ENCODE measurements at regions not wholly inside any gene's neighbourhood (a gene's known extent, or its start where the extent isn't known, plus 50 kb on each side); places are given as distances from the start of the nearest gene placed in this dataset.

- no peak for DNase-seq
- intact Hi-C loops (cut with micrococcal nuclease) = no loop called here
- Histone ChIP-seq H4K20me1 (ENCODE audit: insufficient read depth, low read length) (no peaks in the 10 kb centered on the region), H3K4me1 (ENCODE audit: control insufficient read depth in 1 of 2, insufficient read depth in 2 of 2, low read length in 2 of 2) (peaks cover 0 to 3% of the 10 kb centered on the region in 2 donors), H3K27ac (ENCODE audit: low read depth in 1 of 2, low read length in 2 of 2) (no peak overlapping the region), H3K4me2 (replicated peaks; ENCODE audit: extremely low read depth, low read length, poor library complexity, severe bottlenecking) (no peak overlapping the region), H3K27me3 (ENCODE audit: control insufficient read depth in 2 of 2, insufficient read depth in 2 of 2, low read length in 2 of 2) (no peaks in the 10 kb centered on the region), H3K4me3 (replicated peaks in 1 of 3; ENCODE audit: low read depth in 2 of 3, low read length in 3 of 3) (no peak overlapping the region), H3K9me3 (replicated peaks in 1 of 2; ENCODE audit: control insufficient read depth in 1 of 2, insufficient read depth in 1 of 2, low read length in 2 of 2) (no peaks in the 10 kb centered on the region), H3K36me3 (replicated peaks in 1 of 2; ENCODE audit: control insufficient read depth in 1 of 2, insufficient read depth in 2 of 2, low read length in 2 of 2) (no peaks in the 10 kb centered on the region), H3K79me2 (ENCODE audit: insufficient read depth, low read length) (no peaks in the 10 kb centered on the region), H3K9ac (ENCODE audit: insufficient read depth, low read length, poor library complexity, severe bottlenecking) (no peak overlapping the region), H2AFZ (ENCODE audit: insufficient read depth, low read depth, low read length, poor library complexity, severe bottlenecking) (no peak overlapping the region)
- Mint-ChIP-seq H3K9me3 (peaks cover 0 to 10% (median 0%) of the 10 kb centered on the region in 7 donors), H3K36me3 (no peaks in the 10 kb centered on the region), H3K27ac (no peak overlapping the region), H3K27me3 (ENCODE audit: low read depth in 3 of 3) (no peaks in the 10 kb centered on the region), H3K4me1 (peaks cover 8% of the 10 kb centered on the region), H3K4me3 (no peak overlapping the region)
- TF ChIP-seq, protein P1, sequence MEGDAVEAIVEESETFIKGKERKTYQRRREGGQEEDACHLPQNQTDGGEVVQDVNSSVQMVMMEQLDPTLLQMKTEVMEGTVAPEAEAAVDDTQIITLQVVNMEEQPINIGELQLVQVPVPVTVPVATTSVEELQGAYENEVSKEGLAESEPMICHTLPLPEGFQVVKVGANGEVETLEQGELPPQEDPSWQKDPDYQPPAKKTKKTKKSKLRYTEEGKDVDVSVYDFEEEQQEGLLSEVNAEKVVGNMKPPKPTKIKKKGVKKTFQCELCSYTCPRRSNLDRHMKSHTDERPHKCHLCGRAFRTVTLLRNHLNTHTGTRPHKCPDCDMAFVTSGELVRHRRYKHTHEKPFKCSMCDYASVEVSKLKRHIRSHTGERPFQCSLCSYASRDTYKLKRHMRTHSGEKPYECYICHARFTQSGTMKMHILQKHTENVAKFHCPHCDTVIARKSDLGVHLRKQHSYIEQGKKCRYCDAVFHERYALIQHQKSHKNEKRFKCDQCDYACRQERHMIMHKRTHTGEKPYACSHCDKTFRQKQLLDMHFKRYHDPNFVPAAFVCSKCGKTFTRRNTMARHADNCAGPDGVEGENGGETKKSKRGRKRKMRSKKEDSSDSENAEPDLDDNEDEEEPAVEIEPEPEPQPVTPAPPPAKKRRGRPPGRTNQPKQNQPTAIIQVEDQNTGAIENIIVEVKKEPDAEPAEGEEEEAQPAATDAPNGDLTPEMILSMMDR (IDR thresholded peaks at IDR 0.05) = no peak
- WGBS (ENCODE audit: insufficient coverage) = no CpG with 5 or more reads among the region's 1 CpG
Measured at GRCh38 chr7:41067576-41067975, 635.3 kb downstream of the INHBA start.

DNA sequence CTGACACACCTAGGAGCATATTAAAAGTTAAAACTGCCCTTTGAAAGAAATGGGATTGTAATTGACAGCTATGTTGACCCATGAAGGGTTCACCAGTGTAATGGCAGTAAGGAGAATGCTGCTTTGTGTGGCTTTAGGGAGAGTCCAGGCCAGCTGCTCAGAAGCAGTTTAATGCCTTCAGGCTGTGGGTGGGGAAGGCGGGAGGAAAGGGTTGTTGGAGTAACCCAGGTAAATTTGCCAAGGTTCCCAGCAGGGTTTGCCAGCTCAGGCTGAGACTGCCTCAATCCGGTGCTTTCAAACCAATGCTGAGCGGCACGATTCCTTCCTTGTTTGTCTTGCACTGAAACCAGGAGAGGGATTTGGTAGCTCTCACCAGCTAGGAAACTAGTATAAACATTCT is 637.2 kb downstream of the INHBA start:
- Histone ChIP-seq H3K27ac (ENCODE audit: low read depth in 1 of 2, low read length in 2 of 2) (no peak overlapping the region), H3K4me3 (replicated peaks in 1 of 3; ENCODE audit: low read depth in 2 of 3, low read length in 3 of 3) (no peak overlapping the region), H3K4me1 (ENCODE audit: control insufficient read depth in 1 of 2, insufficient read depth in 2 of 2, low read length in 2 of 2) (peaks cover 0 to 3% of the 10 kb centered on the region in 2 donors), H3K9me3 (replicated peaks in 1 of 2; ENCODE audit: control insufficient read depth in 1 of 2, insufficient read depth in 1 of 2, low read length in 2 of 2) (no peaks in the 10 kb centered on the region), H3K79me2 (ENCODE audit: insufficient read depth, low read length) (no peaks in the 10 kb centered on the region), H2AFZ (ENCODE audit: insufficient read depth, low read depth, low read length, poor library complexity, severe bottlenecking) (no peak overlapping the region), H4K20me1 (ENCODE audit: insufficient read depth, low read length) (no peaks in the 10 kb centered on the region), H3K27me3 (ENCODE audit: control insufficient read depth in 2 of 2, insufficient read depth in 2 of 2, low read length in 2 of 2) (no peaks in the 10 kb centered on the region), H3K4me2 (replicated peaks; ENCODE audit: extremely low read depth, low read length, poor library complexity, severe bottlenecking) (no peak overlapping the region), H3K9ac (ENCODE audit: insufficient read depth, low read length, poor library complexity, severe bottlenecking) (no peak overlapping the region), H3K36me3 (replicated peaks in 1 of 2; ENCODE audit: control insufficient read depth in 1 of 2, insufficient read depth in 2 of 2, low read length in 2 of 2) (no peaks in the 10 kb centered on the region)
- Mint-ChIP-seq H3K4me3 (no peak overlapping the region), H3K4me1 (peaks cover 8% of the 10 kb centered on the region), H3K27me3 (ENCODE audit: low read depth in 3 of 3) (no peaks in the 10 kb centered on the region), H3K9me3 (peaks cover 0 to 10% (median 0%) of the 10 kb centered on the region in 7 donors), H3K27ac (no peak overlapping the region), H3K36me3 (no peaks in the 10 kb centered on the region)
- no peak for DNase-seq
- TF ChIP-seq, protein P1 (IDR thresholded peaks at IDR 0.05) = no peak
- intact Hi-C loops (cut with micrococcal nuclease) = no loop called here
- WGBS (ENCODE audit: insufficient coverage) = 94% methylated on average over 4 of the region's 4 CpGs

All from CD14-positive monocyte (primary cell).